ENCODE measurements at regions not wholly inside any gene's neighbourhood (a gene's known extent, or its start where the extent isn't known, plus 50 kb on each side); places are given as distances from the start of the nearest gene placed in this dataset.
"Not testable (repeated sequence)": the region's sequence is repeated elsewhere in the genome, so short reads cannot be mapped to it uniquely, and the experiment has no call there.

DNA sequence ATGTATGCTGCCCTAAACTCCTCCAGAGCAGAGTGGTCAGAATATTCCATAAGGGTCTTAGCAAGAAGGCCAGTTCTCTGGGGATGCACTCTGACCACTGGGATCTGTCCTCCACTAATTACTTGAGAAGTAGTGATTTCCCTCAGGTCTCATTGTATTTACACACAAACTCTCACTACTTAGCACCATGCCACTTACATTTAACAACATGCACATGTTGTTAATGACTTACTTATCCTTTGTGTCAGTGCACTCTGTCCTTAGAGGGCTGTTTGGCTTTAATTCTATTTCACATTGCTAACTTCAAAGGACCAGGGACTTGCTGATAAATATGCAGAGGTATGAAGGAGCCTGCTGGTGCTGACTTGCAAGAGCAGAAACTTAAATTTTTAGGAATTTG lies 1415.5 kb upstream of the ACVR2A start:
- Histone ChIP-seq H3K9ac (ENCODE audit: low read depth in 1 of 3, low read length in 3 of 3) (no peak overlapping the region), H3K4me1 (ENCODE audit: control insufficient read depth in 3 of 3, insufficient read depth in 3 of 3, low read length in 3 of 3) (no peaks in the 10 kb centered on the region), H3K27me3 (ENCODE audit: control insufficient read depth in 3 of 3, insufficient read depth in 3 of 3, low read length in 3 of 3) (no peaks in the 10 kb centered on the region), H3K9me3 (ENCODE audit: control insufficient read depth in 3 of 3, low read length in 3 of 3) (no peaks in the 10 kb centered on the region), H3K27ac (ENCODE audit: low read depth, low read length) (no peak overlapping the region), H3K4me3 (ENCODE audit: low read length in 3 of 3) (no peak overlapping the region), H3K36me3 (ENCODE audit: control insufficient read depth in 3 of 3, insufficient read depth in 3 of 3, low read length in 3 of 3) (no peaks in the 10 kb centered on the region)

GRCh38 chr2:146417942-146418341 lies 1426.9 kb upstream of the ACVR2A start:
- Histone ChIP-seq H3K4me1 (ENCODE audit: control insufficient read depth in 3 of 3, insufficient read depth in 3 of 3, low read length in 3 of 3) (no peaks in the 10 kb centered on the region), H3K27ac (ENCODE audit: low read depth, low read length) (no peak overlapping the region), H3K36me3 (ENCODE audit: control insufficient read depth in 3 of 3, insufficient read depth in 3 of 3, low read length in 3 of 3) (no peaks in the 10 kb centered on the region), H3K9me3 (ENCODE audit: control insufficient read depth in 3 of 3, low read length in 3 of 3) (peaks cover 0 to 2% (median 0%) of the 10 kb centered on the region in 3 donors), H3K27me3 (ENCODE audit: control insufficient read depth in 3 of 3, insufficient read depth in 3 of 3, low read length in 3 of 3) (no peaks in the 10 kb centered on the region), H3K9ac (ENCODE audit: low read depth in 1 of 3, low read length in 3 of 3) (no peak overlapping the region), H3K4me3 (ENCODE audit: low read length in 3 of 3) (no peak overlapping the region)

- Histone ChIP-seq H3K27me3 (ENCODE audit: control insufficient read depth in 3 of 3, insufficient read depth in 3 of 3, low read length in 3 of 3) (no peaks in the 10 kb centered on the region), H3K9ac (ENCODE audit: low read depth in 1 of 3, low read length in 3 of 3) (no peak overlapping the region), H3K9me3 (ENCODE audit: control insufficient read depth in 3 of 3, low read length in 3 of 3) (peaks cover 0 to 5% (median 0%) of the 10 kb centered on the region in 3 donors), H3K36me3 (ENCODE audit: control insufficient read depth in 3 of 3, insufficient read depth in 3 of 3, low read length in 3 of 3) (no peaks in the 10 kb centered on the region), H3K27ac (ENCODE audit: low read depth, low read length) (no peak overlapping the region), H3K4me1 (ENCODE audit: control insufficient read depth in 3 of 3, insufficient read depth in 3 of 3, low read length in 3 of 3) (no peaks in the 10 kb centered on the region), H3K4me3 (ENCODE audit: low read length in 3 of 3) (no peak overlapping the region)
These were observed 1429.5 kb upstream of the ACVR2A start for GRCh38 chr2:146415291-146415690.

- H3K9ac ChIP-seq (ENCODE audit: low read depth in 1 of 3, low read length in 3 of 3), result no peak overlapping the region
- H3K27ac ChIP-seq (ENCODE audit: low read depth, low read length), result no peak overlapping the region
- no peak overlapping the region for H3K4me3 ChIP-seq (ENCODE audit: low read length in 3 of 3)
- H3K4me1 ChIP-seq (ENCODE audit: control insufficient read depth in 3 of 3, insufficient read depth in 3 of 3, low read length in 3 of 3), result no peaks in the 10 kb centered on the region
- peaks cover 0 to 5% (median 0%) of the 10 kb centered on the region in 3 donors for H3K9me3 ChIP-seq (ENCODE audit: control insufficient read depth in 3 of 3, low read length in 3 of 3)
- H3K36me3 ChIP-seq (ENCODE audit: control insufficient read depth in 3 of 3, insufficient read depth in 3 of 3, low read length in 3 of 3), result no peaks in the 10 kb centered on the region
- H3K27me3 ChIP-seq (ENCODE audit: control insufficient read depth in 3 of 3, insufficient read depth in 3 of 3, low read length in 3 of 3), result no peaks in the 10 kb centered on the region
These were observed 1430.4 kb upstream of the ACVR2A start for GRCh38 chr2:146414456-146414855.

- peaks cover 0 to 5% (median 0%) of the 10 kb centered on the region in 3 donors for H3K9me3 ChIP-seq (ENCODE audit: control insufficient read depth in 3 of 3, low read length in 3 of 3)
- no peak overlapping the region for H3K27ac ChIP-seq (ENCODE audit: low read depth, low read length)
- H3K4me1 ChIP-seq (ENCODE audit: control insufficient read depth in 3 of 3, insufficient read depth in 3 of 3, low read length in 3 of 3), result no peaks in the 10 kb centered on the region
- no peaks in the 10 kb centered on the region for H3K27me3 ChIP-seq (ENCODE audit: control insufficient read depth in 3 of 3, insufficient read depth in 3 of 3, low read length in 3 of 3)
- H3K36me3 ChIP-seq (ENCODE audit: control insufficient read depth in 3 of 3, insufficient read depth in 3 of 3, low read length in 3 of 3), result no peaks in the 10 kb centered on the region
- H3K4me3 ChIP-seq (ENCODE audit: low read length in 3 of 3), result no peak overlapping the region
- H3K9ac ChIP-seq (ENCODE audit: low read depth in 1 of 3, low read length in 3 of 3), result no peak overlapping the region
These were observed 1431.7 kb upstream of the ACVR2A start for GRCh38 chr2:146413086-146413610.

- Histone ChIP-seq H3K4me1 (ENCODE audit: control insufficient read depth in 3 of 3, insufficient read depth in 3 of 3, low read length in 3 of 3) (no peaks in the 10 kb centered on the region), H3K9ac (ENCODE audit: low read depth in 1 of 3, low read length in 3 of 3) (no peak overlapping the region), H3K4me3 (ENCODE audit: low read length in 3 of 3) (no peak overlapping the region), H3K27me3 (ENCODE audit: control insufficient read depth in 3 of 3, insufficient read depth in 3 of 3, low read length in 3 of 3) (no peaks in the 10 kb centered on the region), H3K9me3 (ENCODE audit: control insufficient read depth in 3 of 3, low read length in 3 of 3) (peaks cover 0 to 5% (median 0%) of the 10 kb centered on the region in 3 donors), H3K36me3 (ENCODE audit: control insufficient read depth in 3 of 3, insufficient read depth in 3 of 3, low read length in 3 of 3) (no peaks in the 10 kb centered on the region), H3K27ac (ENCODE audit: low read depth, low read length) (no peak overlapping the region)
These were observed 1432.2 kb upstream of the ACVR2A start for GRCh38 chr2:146412625-146413024.

DNA sequence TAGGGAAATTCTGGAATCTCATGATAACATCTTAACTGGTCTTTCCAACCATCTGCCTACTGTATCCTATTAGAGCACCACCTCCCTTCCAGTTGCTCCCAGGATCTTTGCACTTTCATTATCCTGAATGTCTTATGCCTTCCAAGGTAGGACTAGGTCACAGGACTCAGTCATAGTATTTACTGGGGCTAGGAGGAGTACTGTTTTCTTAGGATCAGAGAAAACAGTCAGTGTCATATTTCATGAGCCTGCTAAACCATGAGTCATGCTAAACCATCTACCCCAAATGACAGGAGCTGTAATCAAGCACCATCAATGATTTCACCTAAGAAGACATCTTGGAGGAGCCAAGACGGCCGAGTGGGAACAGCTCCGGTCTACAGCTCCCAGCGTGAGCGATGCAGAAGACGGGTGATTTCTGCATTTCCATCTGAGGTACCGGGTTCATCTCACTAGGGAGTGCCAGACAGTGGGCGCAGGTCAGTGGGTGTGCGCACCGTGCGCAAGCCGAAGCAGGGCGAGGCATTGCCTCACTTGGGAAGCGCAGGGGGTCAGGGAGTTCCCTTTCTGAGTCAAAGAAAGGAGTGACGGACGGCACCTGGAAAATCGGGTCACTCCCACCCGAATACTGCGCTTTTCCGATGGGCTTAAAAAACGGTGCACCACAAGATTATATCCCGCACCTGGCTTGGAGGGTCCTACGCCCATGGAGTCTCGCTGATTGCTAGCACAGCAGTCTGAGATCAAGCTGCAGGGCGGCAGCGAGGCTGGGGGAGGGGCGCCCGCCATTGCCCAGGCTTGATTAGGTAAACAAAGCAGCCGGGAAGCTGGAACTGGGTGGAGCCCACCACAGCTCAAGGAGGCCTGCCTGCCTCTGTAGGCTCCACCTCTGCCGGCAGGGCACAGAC lies 1439.2 kb upstream of the ACVR2A start:
- not testable (repeated sequence) for H3K4me3 ChIP-seq (ENCODE audit: low read length in 3 of 3); H3K9me3 ChIP-seq (ENCODE audit: control insufficient read depth in 3 of 3, low read length in 3 of 3); H3K36me3 ChIP-seq (ENCODE audit: control insufficient read depth in 3 of 3, insufficient read depth in 3 of 3, low read length in 3 of 3); H3K4me1 ChIP-seq (ENCODE audit: control insufficient read depth in 3 of 3, insufficient read depth in 3 of 3, low read length in 3 of 3); H3K27me3 ChIP-seq (ENCODE audit: control insufficient read depth in 3 of 3, insufficient read depth in 3 of 3, low read length in 3 of 3); H3K27ac ChIP-seq (ENCODE audit: low read depth, low read length); H3K9ac ChIP-seq (ENCODE audit: low read depth in 1 of 3, low read length in 3 of 3)

- H3K27me3 ChIP-seq (ENCODE audit: control insufficient read depth in 3 of 3, insufficient read depth in 3 of 3, low read length in 3 of 3); H3K4me1 ChIP-seq (ENCODE audit: control insufficient read depth in 3 of 3, insufficient read depth in 3 of 3, low read length in 3 of 3); H3K4me3 ChIP-seq (ENCODE audit: low read length in 3 of 3); H3K9ac ChIP-seq (ENCODE audit: low read depth in 1 of 3, low read length in 3 of 3); H3K9me3 ChIP-seq (ENCODE audit: control insufficient read depth in 3 of 3, low read length in 3 of 3); H3K36me3 ChIP-seq (ENCODE audit: control insufficient read depth in 3 of 3, insufficient read depth in 3 of 3, low read length in 3 of 3); H3K27ac ChIP-seq (ENCODE audit: low read depth, low read length): not testable (repeated sequence)
These were observed 1441.2 kb upstream of the ACVR2A start for GRCh38 chr2:146403546-146404160.

DNA sequence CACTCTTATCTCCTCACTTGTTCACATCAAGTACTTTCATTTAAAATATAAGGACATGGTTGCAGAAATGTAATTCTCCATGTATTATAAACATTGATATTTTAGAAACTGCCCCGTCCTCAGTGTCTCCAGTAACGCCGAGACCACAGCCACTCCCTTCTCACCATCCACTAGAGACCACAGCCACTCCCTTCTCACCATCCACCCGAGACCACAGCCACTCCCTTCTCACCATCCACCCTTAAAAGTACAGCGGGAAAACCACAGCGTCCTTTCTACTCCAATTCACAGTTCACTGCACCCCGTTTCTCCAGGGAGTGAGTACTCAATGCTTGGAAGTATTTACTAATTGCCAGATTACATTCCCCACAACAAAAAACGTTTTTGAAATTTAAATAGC lies 1452.2 kb upstream of the ACVR2A start:
- no peak overlapping the region for H3K9ac ChIP-seq (ENCODE audit: low read depth in 1 of 3, low read length in 3 of 3)
- no peaks in the 10 kb centered on the region for H3K9me3 ChIP-seq (ENCODE audit: control insufficient read depth in 3 of 3, low read length in 3 of 3)
- no peaks in the 10 kb centered on the region for H3K27me3 ChIP-seq (ENCODE audit: control insufficient read depth in 3 of 3, insufficient read depth in 3 of 3, low read length in 3 of 3)
- H3K4me3 ChIP-seq (ENCODE audit: low read length in 3 of 3), result no peak overlapping the region
- no peak overlapping the region for H3K27ac ChIP-seq (ENCODE audit: low read depth, low read length)
- H3K4me1 ChIP-seq (ENCODE audit: control insufficient read depth in 3 of 3, insufficient read depth in 3 of 3, low read length in 3 of 3), result no peaks in the 10 kb centered on the region
- H3K36me3 ChIP-seq (ENCODE audit: control insufficient read depth in 3 of 3, insufficient read depth in 3 of 3, low read length in 3 of 3), result no peaks in the 10 kb centered on the region

DNA sequence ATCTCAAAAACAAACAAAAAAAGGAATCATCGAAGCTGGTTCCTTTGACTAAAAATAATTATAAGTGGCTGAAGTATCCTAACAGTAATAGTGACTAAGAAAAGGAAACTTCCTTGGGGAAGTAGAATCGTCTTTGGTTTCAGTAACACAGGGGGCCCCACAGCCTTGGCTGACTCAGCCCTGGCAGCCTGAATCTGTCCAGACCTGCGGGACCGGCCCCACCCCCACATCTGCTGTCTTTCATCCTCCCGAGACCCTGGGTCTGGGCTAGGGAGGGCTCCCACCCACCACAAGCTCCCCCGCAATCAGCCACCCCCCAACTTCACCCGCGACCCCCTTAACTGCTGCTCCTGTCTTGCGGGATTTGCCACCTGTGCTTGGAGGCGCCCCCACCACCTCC lies 1452.6 kb upstream of the ACVR2A start:
- Histone ChIP-seq H3K36me3 (ENCODE audit: control insufficient read depth in 3 of 3, insufficient read depth in 3 of 3, low read length in 3 of 3) (no peaks in the 10 kb centered on the region), H3K27ac (ENCODE audit: low read depth, low read length) (no peak overlapping the region), H3K9ac (ENCODE audit: low read depth in 1 of 3, low read length in 3 of 3) (no peak overlapping the region), H3K4me1 (ENCODE audit: control insufficient read depth in 3 of 3, insufficient read depth in 3 of 3, low read length in 3 of 3) (no peaks in the 10 kb centered on the region), H3K27me3 (ENCODE audit: control insufficient read depth in 3 of 3, insufficient read depth in 3 of 3, low read length in 3 of 3) (no peaks in the 10 kb centered on the region), H3K4me3 (ENCODE audit: low read length in 3 of 3) (no peak overlapping the region), H3K9me3 (ENCODE audit: control insufficient read depth in 3 of 3, low read length in 3 of 3) (no peaks in the 10 kb centered on the region)

Measured in skeletal muscle tissue (tissue), 3 donors.